SK-N-MC (cell line): ENCODE measurements at regions not wholly inside any gene's neighbourhood (a gene's known extent, or its start where the extent isn't known, plus 50 kb on each side); places are given as distances from the start of the nearest gene placed in this dataset.

ENCODE experiments used
- EZH2 ChIP-seq: fragments of 200-600 bp; sonication (generic); IDR thresholded peaks from one replicate; pipeline ENCODE4 v1.6.1; 2017; ENCODE audit warnings: antibody characterized with exemption
- POLR2AphosphoS5 ChIP-seq: IDR thresholded peaks from 2 replicates; pipeline ENCODE4 v1.6.1; 2012; ENCODE audit warnings: mild to moderate bottlenecking, low read depth, low read length, borderline replicate concordance

- no peak for TF ChIP-seq EZH2
- TF ChIP-seq POLR2AphosphoS5: no peak
These were observed 70.7 kb downstream of the CARTPT start for GRCh38 chr5:71789746-71790145.
